ENCODE measurements at regions not wholly inside any gene's neighbourhood (a gene's known extent, or its start where the extent isn't known, plus 50 kb on each side); places are given as distances from the start of the nearest gene placed in this dataset.

DNA sequence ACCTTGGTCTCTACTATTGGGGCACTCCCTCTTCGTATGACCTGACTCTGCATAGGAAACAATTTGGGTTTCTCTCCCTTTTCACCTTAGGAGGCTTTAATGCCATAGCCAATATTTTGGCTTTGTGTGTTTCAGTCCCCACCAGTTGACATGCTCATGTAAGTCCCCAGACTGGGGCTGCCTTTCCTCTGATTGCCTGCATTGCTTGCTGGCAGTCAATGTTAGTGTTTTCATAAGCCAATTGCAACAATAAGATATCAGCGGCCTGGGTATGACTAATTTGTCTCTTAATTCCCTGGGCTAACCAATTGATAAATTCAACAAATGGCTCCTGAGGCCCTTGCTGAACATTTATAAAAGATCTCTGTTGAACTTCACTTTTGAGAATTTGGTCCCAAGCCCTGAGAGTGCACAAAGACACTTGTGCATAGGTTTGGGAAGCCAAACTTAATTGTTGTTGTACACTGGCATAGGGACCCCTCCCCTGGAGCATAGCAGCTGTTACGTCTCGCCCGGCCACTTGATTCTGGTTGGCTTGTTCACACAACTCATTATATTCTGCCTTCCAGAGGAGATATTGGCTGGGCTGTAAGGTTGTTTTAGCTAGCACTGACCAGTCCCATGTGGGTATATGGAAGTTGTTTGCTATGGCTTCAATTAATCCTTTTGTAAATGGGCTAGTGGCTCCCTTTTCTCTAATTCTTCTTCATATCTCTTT lies 206.2 kb downstream of the PABPC4L start:
- H3K27ac ChIP-seq, result no peak overlapping the region
- WGBS, 3 donors, result 90 to 98% (median 98%) methylated on average over 5 of the region's 5 CpGs

DNA sequence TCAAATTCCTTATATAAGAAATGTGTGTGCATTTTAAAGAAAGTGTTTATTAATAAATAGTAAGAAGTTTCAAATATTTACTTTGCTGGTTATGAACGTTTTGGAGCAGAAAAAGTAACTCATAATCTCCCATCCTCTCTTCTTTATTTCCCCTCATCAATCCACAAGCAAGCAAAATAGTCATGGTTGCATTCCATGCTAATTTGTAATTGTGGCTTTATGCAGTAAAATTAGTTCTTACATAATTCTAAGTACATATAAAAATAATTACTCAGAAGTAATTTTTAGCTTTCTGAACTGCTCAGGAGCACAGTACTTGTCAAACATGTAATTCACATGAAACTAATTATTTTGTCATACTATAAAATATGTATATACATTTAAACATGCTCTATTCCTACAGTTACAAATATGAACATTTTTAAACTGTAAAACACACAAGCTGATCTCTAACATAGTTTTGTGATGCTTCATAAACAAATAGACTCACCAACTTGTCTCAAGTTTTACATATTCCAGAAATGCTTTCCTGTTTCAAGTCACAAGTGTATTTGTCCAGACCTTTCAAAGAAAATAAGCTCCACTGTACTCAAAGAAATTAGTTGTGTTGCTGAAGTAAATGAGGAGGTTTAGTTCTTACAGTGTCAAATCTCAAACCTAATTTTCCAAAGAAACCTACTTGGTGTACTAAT lies 218.9 kb downstream of the PABPC4L start:
- H3K4me3 ChIP-seq, result no peak overlapping the region
- WGBS, 3 donors, result 11 to 15% (median 11%) methylated on average over 1 of the region's 1 CpG
- H3K36me3 ChIP-seq, result no peaks in the 10 kb centered on the region
- no peaks in the 10 kb centered on the region for H3K27me3 ChIP-seq
- DNase-seq, result no peak
- intact Hi-C loops (cut with DNase I), result no loop called here
- no peak for TF ChIP-seq CTCF (IDR thresholded peaks at IDR 0.05)
- TF ChIP-seq POLR2A (IDR thresholded peaks at IDR 0.05), result no peak
- TF ChIP-seq EP300 (IDR thresholded peaks at IDR 0.05), result no peak
- H3K27ac ChIP-seq, result no peak overlapping the region
- no peaks in the 10 kb centered on the region for H3K4me1 ChIP-seq (ENCODE audit: insufficient read depth)
- H3K9me3 ChIP-seq, result no peaks in the 10 kb centered on the region

More for the DNA sequence above, 206.2 kb downstream of the PABPC4L start:
- Histone ChIP-seq H3K36me3 (no peaks in the 10 kb centered on the region), H3K4me3 (no peak overlapping the region), H3K9me3 (no peaks in the 10 kb centered on the region), H3K27me3 (no peaks in the 10 kb centered on the region), H3K4me1 (ENCODE audit: insufficient read depth) (no peaks in the 10 kb centered on the region)
- DNase-seq, result no peak
- TF ChIP-seq EP300 (IDR thresholded peaks at IDR 0.05), result no peak
- intact Hi-C loops (cut with DNase I), result no loop called here

DNA sequence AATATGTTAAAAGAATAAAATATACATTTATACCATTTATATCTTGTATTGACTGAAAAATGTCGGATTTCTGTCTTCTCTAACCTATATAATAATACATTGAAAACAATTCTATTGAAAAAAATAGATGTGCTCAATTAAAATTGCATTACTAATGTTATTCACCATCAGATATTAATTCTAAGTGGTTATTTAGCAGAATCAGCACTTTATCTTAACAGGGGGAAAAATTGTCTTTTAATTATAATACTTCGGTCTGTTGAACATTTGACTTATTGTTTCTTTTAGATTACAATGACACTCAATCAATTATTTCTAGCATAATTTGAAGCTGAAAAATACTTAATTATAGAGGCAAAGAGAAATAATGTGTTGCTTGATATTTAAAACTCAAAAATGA lies 220.3 kb downstream of the PABPC4L start:
- 91 to 92% (median 92%) methylated on average over 2 of the region's 2 CpGs for WGBS, 3 donors
- no peak for DNase-seq
- Histone ChIP-seq H3K27me3 (no peaks in the 10 kb centered on the region), H3K36me3 (no peaks in the 10 kb centered on the region), H3K4me3 (no peak overlapping the region), H3K27ac (no peak overlapping the region), H3K4me1 (ENCODE audit: insufficient read depth) (no peaks in the 10 kb centered on the region), H3K9me3 (no peaks in the 10 kb centered on the region)
- intact Hi-C loops (cut with DNase I), result no loop called here
- TF ChIP-seq CTCF (IDR thresholded peaks at IDR 0.05), result no peak
- TF ChIP-seq EP300 (IDR thresholded peaks at IDR 0.05), result no peak
- TF ChIP-seq POLR2A (IDR thresholded peaks at IDR 0.05), result no peak

DNA sequence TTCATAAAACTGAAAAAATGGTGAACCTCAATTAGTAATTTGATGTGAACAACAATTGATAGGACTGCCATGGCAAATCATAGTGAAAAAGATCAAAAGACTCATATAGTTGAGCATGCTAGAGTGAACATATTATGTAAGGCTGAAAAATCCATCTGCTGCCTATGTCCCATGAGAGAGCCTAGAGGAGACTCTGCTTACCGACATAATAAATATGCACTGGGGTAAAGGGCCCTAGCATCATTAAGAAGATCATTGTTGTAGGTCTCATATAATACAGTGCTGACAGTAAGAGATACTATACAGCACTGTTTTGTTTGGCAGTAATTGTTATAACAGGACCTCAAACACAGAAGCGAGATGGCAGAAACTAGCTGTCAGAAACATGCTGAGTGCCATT lies 229.0 kb downstream of the PABPC4L start:
- Histone ChIP-seq H3K36me3 (no peaks in the 10 kb centered on the region), H3K4me1 (ENCODE audit: insufficient read depth) (no peaks in the 10 kb centered on the region), H3K27me3 (no peaks in the 10 kb centered on the region), H3K4me3 (no peak overlapping the region), H3K27ac (no peak overlapping the region), H3K9me3 (no peaks in the 10 kb centered on the region)
- intact Hi-C loops (cut with DNase I), result no loop called here
- 86 to 96% (median 93%) methylated on average over 2 of the region's 2 CpGs for WGBS, 3 donors
- no peak for DNase-seq
- TF ChIP-seq POLR2A (IDR thresholded peaks at IDR 0.05) (no peak), EP300 (IDR thresholded peaks at IDR 0.05) (no peak), CTCF (IDR thresholded peaks at IDR 0.05) (no peak)

Measured in ovary (tissue), 7 donors.